HG02885 (cell line): ENCODE measurements at regions not wholly inside any gene's neighbourhood (a gene's known extent, or its start where the extent isn't known, plus 50 kb on each side); places are given as distances from the start of the nearest gene placed in this dataset.
A peak's percentile ranks its signal among the peaks of the same experiment; 100 is the strongest.
"Not testable (repeated sequence)": the region's sequence is repeated elsewhere in the genome, so short reads cannot be mapped to it uniquely, and the experiment has no call there.

Experiments used
- ATAC-seq: cut with Tn5 transposase; IDR thresholded peaks from one replicate; pipeline ENCODE4 v1.9.1; 2021; ENCODE audit warnings: mild to moderate bottlenecking; ENCODE audit not compliant: unreplicated experiment, poor library complexity

DNA sequence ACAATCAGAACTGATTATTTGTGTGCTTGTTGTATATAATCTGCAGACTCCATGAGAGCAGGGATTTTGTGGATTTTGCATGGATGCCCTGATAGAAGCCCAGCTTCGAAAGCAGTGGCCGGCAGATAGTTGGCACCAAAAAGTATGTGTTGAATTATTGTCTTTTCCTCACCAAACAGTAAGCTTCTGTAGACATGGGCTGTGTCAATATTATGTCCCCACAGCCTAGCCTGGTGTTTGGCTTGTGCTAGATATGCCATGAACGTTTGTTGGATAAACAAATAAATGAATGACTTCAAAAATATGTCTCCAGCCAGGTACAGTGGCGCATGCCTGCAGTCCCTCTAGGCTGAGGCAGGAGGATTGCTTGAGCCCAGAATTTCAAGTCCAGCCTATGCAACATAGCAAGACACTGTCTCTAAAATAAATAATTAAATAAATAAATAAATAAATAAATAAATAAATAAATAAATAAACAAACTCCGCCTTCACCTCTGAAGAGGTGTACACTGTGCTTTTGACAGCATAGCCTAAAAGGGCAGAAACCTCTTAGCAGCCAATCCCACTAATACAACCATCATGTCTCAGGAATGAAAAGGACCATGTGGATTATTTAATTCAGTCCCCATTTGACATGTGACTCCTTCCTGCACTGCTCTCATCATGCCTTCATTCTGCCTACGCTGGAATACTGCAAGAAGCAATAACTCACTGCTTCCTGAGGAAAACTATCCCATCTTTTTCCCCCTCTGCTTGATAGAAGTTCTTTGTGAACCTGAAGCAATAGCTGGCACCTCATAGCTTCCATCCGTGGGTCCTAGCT, 335.2 kb downstream of the FBXW7 start:
- no peak for ATAC-seq

DNA sequence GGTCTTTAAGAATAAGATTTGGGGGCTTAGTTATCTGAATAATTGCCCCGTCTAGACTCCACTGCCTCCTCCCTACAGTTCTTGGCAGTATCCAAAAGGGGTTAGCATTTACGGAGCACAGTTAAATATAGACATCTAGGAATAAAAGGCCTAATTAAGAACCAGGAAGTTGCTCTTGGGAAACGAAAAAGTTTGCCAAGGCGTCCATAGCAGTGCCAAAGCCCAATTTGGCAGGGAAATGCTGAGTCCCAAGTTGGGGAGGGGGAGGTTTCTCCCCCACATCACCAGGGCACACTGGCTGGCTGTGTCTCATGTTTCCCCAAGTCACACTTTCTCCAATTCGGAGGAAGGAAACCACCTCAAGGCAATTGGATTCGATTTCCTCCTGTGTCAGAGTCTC, 338.7 kb downstream of the FBXW7 start:
- no peak for ATAC-seq

DNA sequence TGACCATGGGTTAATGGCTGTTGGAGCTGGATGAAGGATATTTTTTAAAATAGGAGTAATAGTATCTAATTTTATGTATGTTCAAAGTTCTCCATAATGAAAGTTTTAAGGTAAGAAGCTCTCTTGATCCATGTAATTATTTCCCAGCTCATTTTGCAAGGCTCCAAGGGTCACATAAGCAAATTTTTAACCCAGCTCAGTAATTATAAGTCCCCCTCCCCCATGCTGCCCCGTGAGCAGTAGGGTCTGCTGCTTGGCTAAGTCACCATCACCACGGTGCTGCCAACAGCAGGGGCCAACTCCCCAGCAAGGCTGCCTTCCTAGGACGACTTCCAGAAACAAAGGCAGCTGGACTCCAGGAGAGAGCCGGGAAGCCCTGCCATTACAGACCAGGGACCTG, 340.0 kb downstream of the FBXW7 start:
- ATAC-seq = no peak

DNA sequence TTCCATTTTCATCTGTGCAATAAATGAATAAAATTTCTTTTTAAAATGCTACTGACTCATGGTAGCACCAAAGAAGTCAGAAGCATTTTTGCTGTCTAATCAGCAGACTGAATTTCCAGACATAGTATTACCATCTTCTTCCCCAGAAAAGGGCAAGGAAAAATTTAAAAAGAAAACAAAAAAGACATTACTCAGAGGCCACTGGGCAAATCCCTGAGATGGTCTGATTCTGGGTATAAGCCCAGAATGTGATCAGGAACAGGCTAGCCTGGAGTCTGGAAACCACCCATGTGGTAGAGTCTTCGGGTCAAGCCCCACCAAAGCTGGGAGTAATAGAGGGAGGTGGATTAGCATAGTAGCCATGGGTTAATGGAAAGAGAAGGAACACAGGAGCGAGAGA, 342.8 kb downstream of the FBXW7 start:
- ATAC-seq = no peak

DNA sequence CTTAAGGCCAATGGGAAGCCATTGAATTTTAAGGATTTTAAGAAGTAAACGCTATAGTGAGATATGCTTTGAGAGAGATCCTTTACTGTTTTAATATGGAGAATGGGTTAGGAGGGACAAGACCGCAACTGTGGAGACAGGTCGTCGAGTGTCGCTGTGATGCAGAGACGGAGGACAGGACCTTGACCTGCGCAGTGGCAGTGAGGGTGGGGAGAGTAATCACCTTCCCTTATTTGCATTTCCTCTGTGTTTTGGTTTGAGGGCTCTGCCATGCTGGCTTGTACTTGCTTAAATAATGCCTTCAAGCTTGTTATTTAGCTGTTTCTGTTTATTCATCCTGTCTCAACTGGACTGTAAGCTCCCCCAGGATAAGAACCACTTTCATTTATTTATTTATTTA, 345.0 kb downstream of the FBXW7 start:
- ATAC-seq = no peak

DNA sequence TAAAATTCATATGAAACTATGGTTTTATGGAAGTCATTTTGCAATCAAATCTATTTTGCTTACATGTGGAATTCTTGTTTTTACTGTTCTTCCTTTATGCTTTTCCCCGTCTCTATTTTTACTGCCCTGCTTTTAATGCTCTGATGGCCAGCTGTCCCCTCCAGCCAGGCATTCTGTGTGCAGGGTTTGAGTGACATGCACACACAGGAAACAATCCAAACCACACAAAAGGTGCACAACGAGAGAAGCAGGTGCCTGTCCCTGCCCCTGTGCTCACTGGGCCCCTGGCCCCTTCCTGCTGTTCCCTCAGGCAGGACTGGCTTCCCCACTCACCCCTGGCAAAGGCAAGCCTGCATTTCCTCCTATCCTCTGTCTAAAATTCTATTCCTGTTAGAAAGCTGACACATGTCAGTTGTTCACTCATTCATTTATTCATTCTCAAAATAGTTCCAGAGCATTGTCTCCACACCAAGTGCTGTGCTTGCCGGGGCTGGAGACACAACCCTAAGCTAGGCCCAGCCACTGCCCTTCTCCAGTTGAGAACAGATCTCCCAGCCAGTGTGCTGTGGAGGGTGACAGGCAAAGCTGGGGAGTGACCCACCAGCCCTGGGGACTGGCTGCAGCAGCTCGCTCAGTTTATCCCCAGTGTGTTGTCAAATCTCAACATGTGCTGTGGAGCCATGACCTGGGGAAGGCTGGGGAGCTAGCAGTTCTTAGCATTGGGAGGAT, 346.3 kb downstream of the FBXW7 start:
- ATAC-seq = peak; percentile 81

DNA sequence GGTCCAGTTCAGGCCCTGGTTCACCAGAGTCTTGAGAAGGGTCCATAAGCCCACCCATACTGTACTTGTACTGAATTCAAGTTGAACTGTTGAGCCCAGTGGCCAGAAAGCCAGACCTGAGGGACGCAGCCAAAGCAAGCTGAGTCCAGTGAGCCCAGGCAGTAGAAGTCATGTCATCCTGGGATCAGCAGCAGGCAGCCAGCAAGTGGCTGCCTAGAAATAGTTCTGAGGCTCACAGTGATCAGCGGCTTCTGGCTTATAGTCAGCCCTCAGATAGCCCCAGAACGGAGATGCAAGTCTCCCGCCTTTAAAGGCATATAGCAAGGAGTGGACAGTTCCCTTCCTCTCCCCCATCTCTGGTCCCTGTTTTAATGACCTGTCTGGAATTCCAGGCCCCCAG, 347.1 kb downstream of the FBXW7 start:
- no peak for ATAC-seq

DNA sequence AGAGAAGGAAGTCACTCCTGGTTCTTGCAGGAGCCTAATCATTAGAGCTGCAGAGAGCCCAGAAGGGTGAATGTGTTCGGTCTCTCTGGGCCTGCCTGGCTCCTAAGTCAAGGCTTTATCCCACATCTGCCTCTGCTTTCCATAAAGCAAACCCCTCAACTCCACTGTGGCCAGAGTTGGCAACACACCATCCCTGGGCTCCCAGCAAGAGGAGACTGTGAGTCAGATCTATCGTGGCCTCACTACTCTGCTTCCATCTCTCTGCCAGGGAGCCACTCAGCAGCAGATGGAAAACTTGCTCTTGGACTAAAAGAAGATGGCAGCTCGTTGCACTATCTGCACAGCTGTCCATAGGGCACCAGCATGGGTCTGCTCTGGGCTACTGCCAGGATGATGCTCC, 348.2 kb downstream of the FBXW7 start:
- ATAC-seq = no peak

DNA sequence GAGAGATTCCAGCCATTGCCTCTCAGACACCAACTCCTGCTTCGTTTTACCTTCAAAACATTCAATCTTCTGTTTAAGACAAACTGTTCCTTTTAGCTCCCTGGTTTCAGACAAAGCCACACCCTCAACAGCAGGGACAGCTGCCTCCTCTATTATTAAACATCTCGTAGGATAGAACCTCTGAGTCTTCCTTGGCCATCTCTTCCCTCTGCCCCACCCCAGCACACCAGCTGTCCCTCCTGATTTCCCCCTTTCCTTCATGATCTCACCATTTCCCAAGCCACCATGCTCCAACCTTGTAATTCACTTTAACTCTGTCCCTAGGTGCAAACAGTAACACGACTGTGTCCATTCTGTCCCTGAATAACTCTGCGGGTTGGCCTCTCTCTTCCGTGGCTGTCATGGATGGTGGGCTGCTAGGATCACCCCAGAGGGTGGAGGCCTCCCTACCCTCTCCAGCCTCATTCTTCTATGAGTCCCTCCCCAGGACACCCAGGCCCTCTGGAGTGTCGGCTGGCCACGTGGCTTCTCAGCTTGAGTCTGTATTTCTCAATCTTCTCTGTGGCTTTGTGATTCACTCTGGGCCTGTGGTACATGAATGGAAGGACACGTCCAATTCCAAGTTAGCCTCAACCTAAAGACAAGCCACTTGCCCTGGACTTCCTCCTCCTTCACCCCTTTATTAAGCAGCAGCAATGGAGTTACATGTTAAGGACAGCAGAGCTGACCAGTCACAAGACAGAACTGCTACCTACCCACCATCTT, 349.9 kb downstream of the FBXW7 start:
- no peak for ATAC-seq

DNA sequence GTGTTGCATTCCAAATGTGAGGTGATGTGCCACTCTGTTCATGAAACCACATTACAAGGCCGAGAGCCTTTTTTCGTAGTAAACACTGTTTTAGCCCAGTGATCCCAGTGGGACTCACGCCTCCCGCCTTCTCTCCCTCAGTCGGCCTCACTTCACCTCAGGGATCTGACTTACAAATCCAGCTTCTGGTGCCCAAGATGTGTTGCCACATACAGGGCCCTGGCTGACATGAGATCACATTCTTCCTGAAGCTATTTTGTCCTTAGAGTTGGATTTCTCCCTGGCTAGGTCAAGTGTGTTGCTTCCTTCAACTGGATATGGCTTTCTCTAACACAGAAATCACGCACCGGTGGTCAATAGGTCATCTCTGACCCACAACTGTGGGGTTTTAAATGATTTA, 354.7 kb downstream of the FBXW7 start:
- no peak for ATAC-seq

DNA sequence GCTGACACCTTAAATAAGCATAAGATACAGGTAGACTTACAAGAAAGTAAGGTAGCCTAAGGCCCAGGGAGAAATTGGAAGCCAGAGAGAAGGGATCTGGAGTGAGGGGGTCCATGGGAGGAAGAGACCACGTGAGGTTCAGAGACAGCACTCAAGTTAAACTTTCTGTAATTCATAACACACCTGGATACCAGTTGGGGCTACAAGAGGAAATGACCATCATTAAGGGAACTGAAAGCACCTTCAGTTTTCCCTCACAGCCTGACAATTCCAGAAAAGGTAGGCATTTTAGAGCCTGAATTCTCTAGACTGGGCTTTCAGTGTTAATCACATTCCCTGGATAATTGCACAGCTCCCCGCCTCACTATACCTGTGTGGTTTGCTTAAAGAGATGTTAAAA, 355.5 kb downstream of the FBXW7 start:
- no peak for ATAC-seq

DNA sequence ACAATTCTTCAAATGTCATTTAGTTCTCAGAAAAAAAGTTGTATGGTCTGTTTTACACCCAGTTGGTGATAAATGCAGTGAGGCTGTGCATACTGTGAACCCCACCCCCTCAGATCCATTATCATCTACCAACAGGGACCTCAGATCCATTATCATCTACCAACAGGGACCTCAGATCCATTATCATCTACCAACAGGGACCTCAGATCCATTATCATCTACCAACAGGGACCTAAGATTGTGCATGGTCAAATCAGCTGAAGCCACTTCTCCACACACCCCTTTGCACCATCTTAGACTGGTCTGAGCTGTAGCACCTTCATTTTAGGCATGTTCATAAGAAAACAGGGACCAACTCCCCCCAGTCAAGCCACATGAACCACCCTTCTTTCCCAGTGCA, 358.4 kb downstream of the FBXW7 start:
- ATAC-seq = not testable (repeated sequence)

DNA sequence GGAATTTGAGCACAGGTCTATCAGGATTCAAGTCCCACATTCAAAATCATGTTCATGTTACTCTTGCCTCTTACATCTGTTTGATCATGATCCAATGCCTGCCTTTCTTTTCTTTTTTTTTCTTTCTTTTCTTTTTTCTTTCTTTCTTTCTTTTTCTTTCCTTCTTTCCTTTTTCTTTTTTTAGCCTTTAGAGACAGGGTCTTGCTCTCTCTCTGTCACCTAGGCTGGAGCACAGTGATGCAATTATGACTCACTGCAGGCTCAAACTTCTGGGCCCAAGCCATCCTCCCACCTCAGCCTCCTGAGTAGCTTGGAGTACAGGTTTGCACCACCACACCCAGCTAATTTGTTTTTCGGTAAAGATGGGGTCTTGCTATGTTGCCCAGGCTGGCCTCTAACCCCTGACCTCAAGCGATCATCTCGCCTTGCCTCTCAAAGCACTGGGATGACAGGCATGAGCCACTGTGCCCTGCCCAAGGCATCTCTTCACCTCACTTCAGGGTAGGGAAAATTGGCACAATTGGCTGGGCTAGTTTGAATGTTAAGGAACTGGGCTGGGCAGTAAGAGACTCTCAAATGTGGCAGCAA, 359.2 kb downstream of the FBXW7 start:
- no peak for ATAC-seq

DNA sequence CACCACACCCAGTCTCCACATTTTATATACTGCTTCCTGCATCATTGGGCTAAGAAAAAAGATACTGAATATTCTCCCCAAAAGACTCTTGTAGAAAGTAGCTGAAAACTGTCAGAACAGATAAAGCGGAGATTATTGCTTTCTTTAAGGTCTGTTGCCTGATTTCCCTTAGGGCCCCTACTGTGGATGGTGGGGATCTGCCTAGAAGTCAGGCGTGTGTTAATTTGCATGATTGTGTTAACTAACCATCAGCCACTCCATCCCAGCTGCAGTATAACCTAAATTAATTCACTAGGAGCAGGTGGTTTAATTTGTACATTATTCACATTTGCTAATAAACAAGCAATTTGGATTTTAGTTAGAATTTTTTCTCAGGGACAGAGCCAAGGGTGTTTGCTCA, 360.3 kb downstream of the FBXW7 start:
- no peak for ATAC-seq

DNA sequence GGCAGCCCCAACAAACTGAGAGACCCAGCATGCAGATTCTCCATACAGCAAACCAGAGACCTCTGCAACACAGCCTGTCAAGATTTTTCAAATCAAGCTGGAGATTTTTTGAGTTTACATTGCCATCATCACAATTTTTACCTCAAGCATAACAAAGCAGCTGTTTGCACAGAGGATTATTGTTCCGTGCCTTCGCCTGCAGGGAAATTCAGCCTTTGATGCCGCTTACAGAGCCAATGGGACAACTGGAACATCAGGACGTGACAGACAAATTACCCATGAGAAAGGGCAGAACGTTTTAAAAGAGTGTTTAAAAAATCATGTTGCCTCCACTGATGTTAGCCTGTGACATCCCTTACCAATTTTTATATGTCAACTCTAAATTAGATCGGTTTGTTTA, 363.7 kb downstream of the FBXW7 start:
- ATAC-seq = no peak

DNA sequence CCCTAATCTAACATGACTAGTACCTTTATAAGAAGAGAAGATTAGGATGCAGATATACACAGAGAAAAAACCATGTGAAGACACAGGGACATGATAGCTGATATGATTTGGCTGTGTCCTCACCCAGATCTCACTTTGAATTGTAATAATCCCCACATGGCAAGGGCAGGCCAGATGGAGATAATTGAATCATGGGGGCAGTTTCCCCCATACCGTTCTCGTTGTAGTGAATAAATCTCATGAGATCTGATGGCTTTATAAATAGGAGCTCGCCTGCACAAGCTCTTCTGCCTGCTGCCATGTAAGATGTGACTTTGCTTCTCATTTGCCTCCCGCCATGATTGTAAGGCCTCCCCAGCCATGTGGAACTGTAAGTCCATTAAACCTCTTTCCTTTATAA, 364.3 kb downstream of the FBXW7 start:
- ATAC-seq = no peak

DNA sequence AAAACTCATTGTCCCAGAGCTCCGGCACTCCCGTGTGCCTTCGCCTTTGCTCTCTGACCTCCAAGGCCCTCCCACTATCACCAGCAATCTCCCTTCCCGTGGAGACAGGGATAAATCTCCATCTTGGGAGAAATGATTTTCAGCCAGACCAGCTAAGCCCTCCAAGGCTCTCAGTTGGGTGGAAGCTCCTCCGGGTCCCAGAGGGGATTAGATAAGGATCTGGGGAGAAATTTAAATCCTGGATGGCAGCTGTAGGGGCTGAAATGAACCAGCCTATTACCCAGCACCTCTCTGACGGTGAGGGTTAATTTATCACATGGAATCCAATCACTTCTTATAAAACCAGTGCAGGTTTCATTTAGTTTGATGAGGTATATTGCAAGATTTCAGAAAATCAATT, 366.2 kb downstream of the FBXW7 start:
- no peak for ATAC-seq

DNA sequence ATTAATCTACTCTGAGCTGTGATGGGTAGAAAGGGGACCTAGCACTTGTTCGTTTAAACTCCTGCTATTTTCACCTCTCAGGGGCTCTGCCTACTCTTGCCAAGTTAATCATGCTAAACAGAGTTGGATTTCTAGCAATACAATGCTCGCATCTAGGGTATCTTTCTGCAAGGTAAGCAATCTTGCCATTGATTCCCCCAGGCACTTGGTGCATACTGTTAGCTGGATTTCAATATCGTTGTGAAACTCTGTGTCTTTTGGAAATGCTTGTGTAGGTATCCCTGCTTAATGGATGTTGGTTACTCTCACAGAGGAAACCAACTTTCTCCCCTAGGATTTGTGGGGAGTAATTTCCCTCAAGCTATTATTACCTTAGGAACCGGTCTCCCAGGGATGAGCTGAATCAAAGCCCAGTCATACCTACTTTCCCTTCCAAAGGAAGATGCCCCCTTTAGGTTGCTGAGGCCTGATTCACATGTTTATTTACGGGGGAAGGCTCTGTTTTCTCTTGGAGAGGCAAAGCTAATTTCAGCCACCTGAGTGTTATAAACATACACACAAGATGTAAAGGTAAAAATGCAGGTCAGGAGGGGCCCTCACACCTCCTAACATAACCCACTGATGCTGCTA, 366.8 kb downstream of the FBXW7 start:
- ATAC-seq = no peak

DNA sequence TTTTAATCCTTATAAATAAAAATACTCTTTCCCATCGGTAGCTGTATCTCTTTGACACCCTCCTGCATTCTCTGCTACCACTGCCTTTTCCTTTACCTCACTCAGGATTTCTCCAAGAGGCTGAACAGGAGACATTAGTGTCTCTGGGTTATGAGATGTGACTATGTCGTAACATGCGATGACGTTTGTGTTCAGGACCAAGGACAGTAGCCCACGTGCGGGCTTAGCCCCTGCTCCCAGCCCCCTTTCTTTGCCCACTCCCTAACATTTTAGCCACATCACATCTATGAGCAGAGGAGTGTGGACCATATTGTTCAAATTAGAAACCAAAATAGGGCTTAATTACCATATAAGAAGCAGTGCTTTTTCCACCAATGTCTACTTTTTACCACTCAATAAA, 369.3 kb downstream of the FBXW7 start:
- no peak for ATAC-seq

DNA sequence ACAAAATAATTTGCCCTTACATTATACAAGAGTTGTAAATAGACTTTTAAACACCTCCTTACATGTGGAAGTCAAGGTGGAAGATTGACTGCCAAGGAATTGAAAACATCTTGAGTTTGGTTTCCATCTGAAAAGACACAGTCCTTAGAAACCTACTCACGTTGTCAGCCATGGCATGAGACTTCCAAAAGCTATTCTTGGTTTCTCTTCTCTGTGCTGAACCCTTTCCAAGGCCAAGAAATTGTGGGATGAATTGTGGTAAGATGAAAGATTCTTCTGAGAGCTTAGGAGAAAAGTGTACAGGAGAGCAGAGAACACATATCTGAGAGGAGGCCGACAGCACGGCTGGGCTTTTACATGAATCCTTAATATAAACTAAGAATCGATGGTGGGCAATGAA, 370.0 kb downstream of the FBXW7 start:
- ATAC-seq = no peak
